SU-DHL-6 (cell line): ENCODE measurements at regions not wholly inside any gene's neighbourhood (a gene's known extent, or its start where the extent isn't known, plus 50 kb on each side); places are given as distances from the start of the nearest gene placed in this dataset.

Experiments
- CTCF ChIP-seq: fragments of 200-600 bp; sonication (generic); IDR thresholded peaks from one replicate; pipeline ENCODE4 v1.5.1; 2017; ENCODE audit warnings: antibody characterized with exemption, mild to moderate bottlenecking, low read length, moderate library complexity; ENCODE audit not compliant: insufficient read depth, poor library complexity, severe bottlenecking
- EZH2phosphoT487 ChIP-seq: fragments of 200-600 bp; sonication (generic), shearing (Covaris generic); conservative IDR thresholded peaks from 2 replicates; pipeline ENCODE4 v1.6.1; 2018; ENCODE audit warnings: mild to moderate bottlenecking, antibody characterized with exemption, low read length, moderate library complexity, mixed read lengths

GRCh38 chr18:42425025-42425424 lies 470.0 kb downstream of the PIK3C3 start:
- TF ChIP-seq CTCF (no peak), EZH2phosphoT487 (no peak)
